T-helper 17 cell (primary cell): ENCODE measurements at regions not wholly inside any gene's neighbourhood (a gene's known extent, or its start where the extent isn't known, plus 50 kb on each side); places are given as distances from the start of the nearest gene placed in this dataset.

ENCODE experiments used
- ATAC-seq: fragments of 150-1000 bp; cut with Tn5 transposase; 2 replicates; pipeline ENCODE4 v1.10.0; 2021; ENCODE audit warnings: mild to moderate bottlenecking, moderate library complexity
- DNase-seq, 3 donors: peaks; one replicate each; pipeline versions ENCODE4 v3.0.0 to v3.0.0-alpha.2; 2020 to 2021
- H3K9me3 ChIP-seq: one replicate; pipeline ENCODE4 v1.7.0; 2013; ENCODE audit warnings: low read length, mild to moderate bottlenecking; ENCODE audit not compliant: control insufficient read depth, poor library complexity, severe bottlenecking
- H3K27ac Mint-ChIP-seq: one replicate; pipeline ENCODE4 v1.8.0; 2022; ENCODE audit warnings: mild to moderate bottlenecking, moderate library complexity, mixed read lengths
- H3K27me3 Mint-ChIP-seq: one replicate; pipeline ENCODE4 v1.8.0; 2022; ENCODE audit warnings: mixed read lengths
- H3K36me3 Mint-ChIP-seq: one replicate; pipeline ENCODE4 v1.8.0; 2022; ENCODE audit warnings: low read depth, mixed read lengths
- H3K4me1 Mint-ChIP-seq: one replicate; pipeline ENCODE4 v1.8.0; 2022; ENCODE audit warnings: mild to moderate bottlenecking, mixed read lengths
- H3K4me3 Mint-ChIP-seq: one replicate; pipeline ENCODE4 v1.8.0; 2022; ENCODE audit warnings: mild to moderate bottlenecking, moderate library complexity, mixed read lengths

- Mint-ChIP-seq H3K27ac (no peak overlapping the region), H3K4me3 (no peak overlapping the region), H3K27me3 (peaks cover 64% of the 10 kb centered on the region), H3K4me1 (no peaks in the 10 kb centered on the region), H3K36me3 (no peaks in the 10 kb centered on the region)
- ATAC-seq, result no peak
- no peak for DNase-seq
- H3K9me3 ChIP-seq, result peaks cover 2% of the 10 kb centered on the region
These were observed 218.0 kb upstream of the OSR1 start for GRCh38 chr2:19576411-19576810.

- H3K36me3 Mint-ChIP-seq, result no peaks in the 10 kb centered on the region
- DNase-seq (no peak), ATAC-seq (no peak)
- H3K27me3 Mint-ChIP-seq, result peaks cover 61% of the 10 kb centered on the region
- no peaks in the 10 kb centered on the region for H3K4me1 Mint-ChIP-seq
- no peak overlapping the region for H3K4me3 Mint-ChIP-seq
- H3K9me3 ChIP-seq, result peaks cover 2% of the 10 kb centered on the region
- H3K27ac Mint-ChIP-seq, result no peak overlapping the region
These were observed 217.2 kb upstream of the OSR1 start for GRCh38 chr2:19575641-19576040.

GRCh38 chr2:19574778-19575260, 216.4 kb upstream of the OSR1 start:
- Mint-ChIP-seq H3K36me3 (no peaks in the 10 kb centered on the region), H3K4me1 (no peaks in the 10 kb centered on the region), H3K27me3 (peaks cover 55% of the 10 kb centered on the region), H3K4me3 (no peak overlapping the region), H3K27ac (no peak overlapping the region)
- DNase-seq (no peak), ATAC-seq (no peak)
- peaks cover 2% of the 10 kb centered on the region for H3K9me3 ChIP-seq

- H3K27ac Mint-ChIP-seq, result no peak overlapping the region
- H3K4me1 Mint-ChIP-seq, result no peaks in the 10 kb centered on the region
- H3K9me3 ChIP-seq, result peaks cover 2% of the 10 kb centered on the region
- no peaks in the 10 kb centered on the region for H3K36me3 Mint-ChIP-seq
- ATAC-seq (no peak), DNase-seq (no peak)
- no peak overlapping the region for H3K4me3 Mint-ChIP-seq
- H3K27me3 Mint-ChIP-seq, result peaks cover 55% of the 10 kb centered on the region
These were observed 215.4 kb upstream of the OSR1 start for GRCh38 chr2:19573784-19574183.

- Mint-ChIP-seq H3K27me3 (peaks cover 47% of the 10 kb centered on the region), H3K4me1 (no peaks in the 10 kb centered on the region), H3K36me3 (no peaks in the 10 kb centered on the region), H3K27ac (no peak overlapping the region), H3K4me3 (no peak overlapping the region)
- peaks cover 2% of the 10 kb centered on the region for H3K9me3 ChIP-seq
- no peak for ATAC-seq
- DNase-seq, result no peak
These were observed 213.3 kb upstream of the OSR1 start for GRCh38 chr2:19571773-19572172.

- Mint-ChIP-seq H3K4me1 (no peaks in the 10 kb centered on the region), H3K36me3 (no peaks in the 10 kb centered on the region), H3K27me3 (peaks cover 34% of the 10 kb centered on the region), H3K4me3 (no peak overlapping the region), H3K27ac (no peak overlapping the region)
- ATAC-seq (no peak), DNase-seq (no peak)
- no peaks in the 10 kb centered on the region for H3K9me3 ChIP-seq
These were observed 210.9 kb upstream of the OSR1 start for GRCh38 chr2:19569300-19569791.

- Mint-ChIP-seq H3K27ac (no peak overlapping the region), H3K4me3 (no peak overlapping the region), H3K4me1 (no peaks in the 10 kb centered on the region), H3K36me3 (no peaks in the 10 kb centered on the region), H3K27me3 (peaks cover 34% of the 10 kb centered on the region)
- no peaks in the 10 kb centered on the region for H3K9me3 ChIP-seq
- ATAC-seq, result no peak
- no peak for DNase-seq
These were observed 210.4 kb upstream of the OSR1 start for GRCh38 chr2:19568809-19569208.

GRCh38 chr2:19560785-19561184, 202.4 kb upstream of the OSR1 start:
- peaks cover 24% of the 10 kb centered on the region for H3K27me3 Mint-ChIP-seq
- no peak for ATAC-seq
- no peaks in the 10 kb centered on the region for H3K36me3 Mint-ChIP-seq

GRCh38 chr2:19559596-19560240, 201.3 kb upstream of the OSR1 start:
- peak overlapping the region; percentile 29 for H3K27ac Mint-ChIP-seq

More at GRCh38 chr2:19560785-19561184, 202.4 kb upstream of the OSR1 start:
- DNase-seq, result no peak
- Mint-ChIP-seq H3K4me1 (peaks cover 5% of the 10 kb centered on the region), H3K27ac (no peak overlapping the region), H3K4me3 (no peak overlapping the region)
- H3K9me3 ChIP-seq, result no peaks in the 10 kb centered on the region

GRCh38 chr2:19556648-19557047, 198.2 kb upstream of the OSR1 start:
- no peaks in the 10 kb centered on the region for H3K36me3 Mint-ChIP-seq
- H3K27ac Mint-ChIP-seq, result no peak overlapping the region
- ATAC-seq, result no peak
- H3K4me1 Mint-ChIP-seq, result peaks cover 5% of the 10 kb centered on the region
- no peak for DNase-seq
- H3K9me3 ChIP-seq, result no peaks in the 10 kb centered on the region
- H3K27me3 Mint-ChIP-seq, result peaks cover 33% of the 10 kb centered on the region
- no peak overlapping the region for H3K4me3 Mint-ChIP-seq

More at GRCh38 chr2:19559596-19560240, 201.3 kb upstream of the OSR1 start:
- DNase-seq (no peak), ATAC-seq (peak; percentile 55)
- Mint-ChIP-seq H3K4me1 (peaks cover 5% of the 10 kb centered on the region), H3K4me3 (no peak overlapping the region), H3K27me3 (peaks cover 32% of the 10 kb centered on the region), H3K36me3 (no peaks in the 10 kb centered on the region)
- H3K9me3 ChIP-seq, result no peaks in the 10 kb centered on the region

GRCh38 chr2:19554520-19554919, 196.1 kb upstream of the OSR1 start:
- H3K27me3 Mint-ChIP-seq, result peaks cover 40% of the 10 kb centered on the region
- H3K27ac Mint-ChIP-seq, result no peak overlapping the region
- no peak for DNase-seq
- no peak for ATAC-seq
- H3K4me1 Mint-ChIP-seq, result peaks cover 1% of the 10 kb centered on the region
- H3K36me3 Mint-ChIP-seq, result no peaks in the 10 kb centered on the region
- no peak overlapping the region for H3K4me3 Mint-ChIP-seq
- no peaks in the 10 kb centered on the region for H3K9me3 ChIP-seq

- ATAC-seq, result no peak
- peaks cover 40% of the 10 kb centered on the region for H3K27me3 Mint-ChIP-seq
- H3K4me1 Mint-ChIP-seq, result no peaks in the 10 kb centered on the region
- no peaks in the 10 kb centered on the region for H3K9me3 ChIP-seq
- H3K4me3 Mint-ChIP-seq, result no peak overlapping the region
- H3K27ac Mint-ChIP-seq, result no peak overlapping the region
- DNase-seq, result no peak
- H3K36me3 Mint-ChIP-seq, result no peaks in the 10 kb centered on the region
These were observed 193.8 kb upstream of the OSR1 start for GRCh38 chr2:19552270-19552669.

GRCh38 chr2:19550750-19551149, 192.3 kb upstream of the OSR1 start:
- Mint-ChIP-seq H3K4me3 (no peak overlapping the region), H3K4me1 (no peaks in the 10 kb centered on the region), H3K27me3 (peaks cover 33% of the 10 kb centered on the region), H3K27ac (no peak overlapping the region), H3K36me3 (no peaks in the 10 kb centered on the region)
- ATAC-seq, result no peak
- H3K9me3 ChIP-seq, result no peaks in the 10 kb centered on the region
- no peak for DNase-seq

GRCh38 chr2:19549821-19550220, 191.4 kb upstream of the OSR1 start:
- ATAC-seq (no peak), DNase-seq (no peak)
- peaks cover 27% of the 10 kb centered on the region for H3K27me3 Mint-ChIP-seq
- no peak overlapping the region for H3K27ac Mint-ChIP-seq
- no peaks in the 10 kb centered on the region for H3K9me3 ChIP-seq
- H3K36me3 Mint-ChIP-seq, result no peaks in the 10 kb centered on the region
- no peaks in the 10 kb centered on the region for H3K4me1 Mint-ChIP-seq
- H3K4me3 Mint-ChIP-seq, result no peak overlapping the region
